SK-N-MC (cell line): ENCODE measurements at regions not wholly inside any gene's neighbourhood (a gene's known extent, or its start where the extent isn't known, plus 50 kb on each side); places are given as distances from the start of the nearest gene placed in this dataset.

Experiments
- EZH2 ChIP-seq: fragments of 200-600 bp; sonication (generic); IDR thresholded peaks from one replicate; pipeline ENCODE4 v1.6.1; 2017; ENCODE audit warnings: antibody characterized with exemption
- FOXP2 ChIP-seq: optimal IDR thresholded peaks from 2 replicates; pipeline ENCODE3; 2011; ENCODE audit warnings: mild to moderate bottlenecking, moderate library complexity; ENCODE audit not compliant: insufficient read depth; ENCODE audit errors: extremely low read length, control extremely low read depth
- POLR2AphosphoS5 ChIP-seq: IDR thresholded peaks from 2 replicates; pipeline ENCODE4 v1.6.1; 2012; ENCODE audit warnings: mild to moderate bottlenecking, low read depth, low read length, borderline replicate concordance

DNA sequence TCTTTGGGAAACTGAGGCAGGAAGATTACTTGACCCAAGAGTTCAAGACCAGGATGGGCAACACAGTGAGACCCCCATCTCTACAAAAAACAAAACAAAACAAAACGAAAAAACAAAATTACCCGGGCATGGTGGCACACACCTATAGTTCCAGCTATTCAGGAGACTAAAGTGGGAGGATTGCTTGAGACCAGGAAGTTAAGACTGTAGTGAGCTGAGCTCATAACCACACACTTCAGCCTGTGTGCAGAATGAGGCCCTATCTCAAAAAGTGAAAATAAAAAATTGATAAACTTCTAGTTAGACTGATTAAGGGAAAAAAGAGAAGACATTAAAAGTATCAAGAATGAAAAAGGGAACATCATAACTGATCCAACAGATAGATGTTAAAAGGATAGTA, 154.0 kb downstream of the RHOU start:
- no peak for TF ChIP-seq POLR2AphosphoS5
- TF ChIP-seq EZH2 = no peak
- TF ChIP-seq FOXP2 = no peak
